KOPT-K1 (cell line): ENCODE measurements at regions not wholly inside any gene's neighbourhood (a gene's known extent, or its start where the extent isn't known, plus 50 kb on each side); places are given as distances from the start of the nearest gene placed in this dataset.

Experiments
- H3K27ac ChIP-seq: fragments of 200-600 bp; sonication (generic); 2 replicates; pipeline ENCODE4 v1.5.1; 2016; ENCODE audit warnings: antibody characterized with exemption, mild to moderate bottlenecking, low read depth, low read length; ENCODE audit not compliant: poor library complexity, severe bottlenecking
- H3K36me3 ChIP-seq: fragments of 200-600 bp; sonication (generic); 2 replicates; pipeline ENCODE4 v1.5.1; 2017; ENCODE audit warnings: antibody characterized with exemption, mild to moderate bottlenecking, low read length, moderate library complexity; ENCODE audit not compliant: insufficient read depth
- H3K9me3 ChIP-seq: fragments of 200-600 bp; sonication (generic); 2 replicates; pipeline ENCODE4 v1.5.1; 2017; ENCODE audit warnings: antibody characterized with exemption, low read length, mild to moderate bottlenecking; ENCODE audit not compliant: insufficient read depth, poor library complexity, severe bottlenecking

DNA sequence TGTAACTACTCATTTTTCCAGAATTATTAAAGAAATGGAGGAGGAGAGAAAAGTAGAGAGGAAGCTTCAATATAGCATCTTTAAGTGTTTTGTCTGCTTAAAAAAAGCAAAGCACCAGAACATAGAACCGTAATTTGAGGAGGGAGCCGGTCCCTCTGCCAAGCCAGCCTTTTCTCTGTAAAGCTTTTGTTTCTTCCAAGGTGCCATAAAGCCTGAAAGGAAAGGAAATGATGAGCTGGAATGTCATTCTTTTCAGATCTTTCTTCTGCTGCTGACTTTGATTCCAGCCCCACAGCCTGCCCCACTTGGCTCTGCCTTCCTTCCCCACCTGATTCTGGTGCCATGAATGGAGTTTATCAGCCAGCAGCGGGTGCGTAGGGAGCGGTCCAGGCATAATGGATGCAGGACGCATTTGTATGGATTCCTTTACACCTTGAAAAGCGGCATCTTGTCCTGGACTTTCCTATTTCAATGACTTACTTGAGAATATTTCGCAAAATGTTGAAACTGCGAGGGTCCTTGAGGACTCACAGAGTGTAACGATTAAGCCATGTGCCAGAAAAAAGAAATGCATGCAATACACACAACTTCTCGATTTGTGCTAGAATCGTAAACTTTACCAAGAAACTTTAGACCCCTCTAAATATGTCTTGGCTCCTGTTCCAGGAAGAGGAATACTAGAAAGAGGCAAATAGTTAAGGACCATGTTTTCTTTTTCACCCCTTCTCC lies 569.5 kb upstream of the MGMT start:
- Histone ChIP-seq H3K36me3 (no peaks in the 10 kb centered on the region), H3K9me3 (peaks cover 22% of the 10 kb centered on the region), H3K27ac (no peak overlapping the region)

DNA sequence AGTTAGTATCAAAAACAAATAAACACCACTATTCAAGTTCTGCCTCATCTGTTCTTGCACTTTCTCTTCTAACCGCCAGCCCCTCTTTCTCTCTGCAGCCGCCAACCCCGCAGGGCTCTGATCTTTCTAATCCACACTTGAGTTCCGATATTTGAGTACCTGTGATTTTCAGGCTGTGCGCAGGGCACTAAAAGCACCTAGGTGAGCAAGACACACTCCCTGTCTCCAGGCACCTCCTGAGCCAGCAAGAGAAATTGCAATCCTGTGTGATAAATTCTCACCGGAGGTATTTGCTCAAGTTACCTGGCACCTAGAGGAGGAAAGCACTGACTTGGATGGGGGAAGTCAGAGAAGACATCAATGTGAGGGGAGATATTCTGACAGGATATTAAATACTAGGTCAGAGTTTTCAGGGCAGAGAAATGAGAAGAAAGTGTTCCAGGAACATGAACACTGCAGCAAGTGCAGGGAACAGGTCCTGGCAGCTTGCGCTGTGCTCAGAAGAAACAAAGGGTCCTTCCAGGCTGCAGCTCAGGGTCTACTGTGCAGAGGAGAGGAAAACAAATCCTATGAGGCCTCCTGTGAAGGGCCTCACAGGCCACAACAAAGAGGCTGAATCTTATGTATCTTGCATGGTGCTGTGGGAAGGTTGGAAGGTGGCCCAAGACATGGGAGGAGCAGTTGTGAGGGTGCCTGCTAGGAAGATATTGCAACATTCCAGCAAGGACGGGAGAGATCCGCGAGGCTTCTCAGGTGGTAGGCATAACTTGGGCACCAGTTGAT lies 568.7 kb upstream of the MGMT start:
- Histone ChIP-seq H3K9me3 (peaks cover 27% of the 10 kb centered on the region), H3K36me3 (no peaks in the 10 kb centered on the region), H3K27ac (no peak overlapping the region)

- Histone ChIP-seq H3K27ac (no peak overlapping the region), H3K9me3 (peaks cover 31% of the 10 kb centered on the region), H3K36me3 (no peaks in the 10 kb centered on the region)
These were observed 568.2 kb upstream of the MGMT start for GRCh38 chr10:128898916-128899195.

- H3K27ac ChIP-seq = no peak overlapping the region
- H3K9me3 ChIP-seq = peaks cover 31% of the 10 kb centered on the region
- H3K36me3 ChIP-seq = no peaks in the 10 kb centered on the region
These were observed 566.6 kb upstream of the MGMT start for GRCh38 chr10:128900456-128900855.

DNA sequence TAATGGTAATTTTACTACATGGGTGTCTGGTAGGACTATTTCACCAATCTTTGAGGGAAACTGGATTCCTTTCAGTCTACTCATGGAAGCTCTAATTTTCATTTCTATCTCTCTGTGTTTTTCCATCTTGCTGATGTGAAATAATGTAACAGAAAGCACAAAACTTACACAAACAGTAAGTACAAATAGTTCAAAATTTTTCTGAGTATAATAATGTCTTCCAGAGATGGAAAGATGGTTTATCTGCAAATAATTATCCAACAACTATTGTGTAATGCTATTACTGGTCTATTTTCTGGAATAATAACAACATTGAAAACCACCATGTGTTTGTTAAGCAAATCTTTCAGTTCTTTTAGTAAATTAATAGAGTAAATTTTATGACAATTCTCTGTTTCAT lies 565.8 kb upstream of the MGMT start:
- Histone ChIP-seq H3K9me3 (peaks cover 31% of the 10 kb centered on the region), H3K36me3 (no peaks in the 10 kb centered on the region), H3K27ac (peak overlapping the region; percentile 75)

DNA sequence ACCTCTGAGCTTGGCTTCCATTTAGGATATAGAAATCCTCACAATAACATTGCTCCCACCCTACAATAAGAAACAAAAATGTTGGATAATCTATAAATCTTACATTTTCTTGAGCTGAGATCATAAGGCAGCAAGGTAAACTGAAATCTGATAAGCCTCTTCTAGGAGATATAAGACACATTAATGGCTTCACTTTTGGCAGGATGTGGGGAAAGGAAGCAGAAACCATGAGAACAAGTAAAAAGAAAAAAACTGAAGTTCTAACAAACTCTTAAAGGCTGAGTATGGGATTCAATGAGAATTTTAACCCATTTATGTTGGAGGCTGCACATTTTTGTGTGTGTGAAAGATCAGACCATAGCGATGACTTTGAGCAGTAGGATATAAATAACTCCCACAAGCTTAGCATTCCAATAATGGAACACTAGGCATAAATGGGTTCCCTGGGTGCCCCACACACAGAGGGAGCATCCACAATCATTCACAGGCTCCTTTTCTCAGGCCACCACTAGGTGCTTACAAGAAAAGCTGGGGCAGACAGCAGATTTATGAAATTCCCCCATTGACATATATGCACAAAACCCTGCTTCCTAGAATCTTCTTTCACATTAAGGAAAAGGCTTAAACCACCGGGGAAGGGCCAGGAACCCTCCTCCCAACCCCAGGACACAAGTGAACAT lies 564.9 kb upstream of the MGMT start:
- Histone ChIP-seq H3K36me3 (no peaks in the 10 kb centered on the region), H3K9me3 (peaks cover 31% of the 10 kb centered on the region), H3K27ac (peak overlapping the region; percentile 75)

DNA sequence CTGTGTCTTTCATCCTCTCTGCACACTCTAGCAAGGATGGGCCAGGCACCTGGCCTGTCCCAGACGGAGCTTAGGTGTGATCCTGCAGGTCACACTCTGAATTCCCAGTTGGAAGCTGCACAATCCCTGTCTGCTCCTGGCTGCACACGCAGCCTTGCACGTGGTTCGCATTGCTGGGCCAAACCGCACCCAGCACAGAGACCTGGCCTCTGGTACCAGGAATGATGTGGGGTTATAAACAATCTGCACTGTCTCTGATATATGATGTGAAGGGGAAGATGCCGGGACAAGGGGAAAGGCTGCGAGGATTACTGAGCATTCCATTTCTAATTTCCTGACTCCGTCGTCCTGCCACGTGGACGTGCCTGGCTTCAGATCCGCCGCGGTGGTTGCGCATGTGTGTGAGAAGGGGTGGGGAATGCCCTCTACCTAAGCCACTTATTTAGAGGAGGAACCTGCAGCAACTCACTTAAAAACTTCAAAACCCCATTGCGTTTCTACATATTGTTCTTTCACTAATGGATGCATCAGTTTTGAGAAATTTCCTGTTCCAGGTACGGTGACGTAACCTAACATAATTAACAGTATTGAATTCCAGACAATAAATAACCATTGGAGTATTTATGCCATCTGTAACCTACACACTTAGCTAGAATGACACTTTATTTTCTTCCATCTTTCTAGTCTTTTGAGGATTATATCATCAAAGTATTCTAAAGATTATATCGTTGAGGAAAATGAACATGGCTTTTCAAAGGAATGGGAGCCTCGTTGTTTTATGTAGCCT lies 559.7 kb upstream of the MGMT start:
- Histone ChIP-seq H3K27ac (peak overlapping the region; percentile 56), H3K36me3 (no peaks in the 10 kb centered on the region), H3K9me3 (peaks cover 17% of the 10 kb centered on the region)

GRCh38 chr10:128908099-128908498 lies 558.9 kb upstream of the MGMT start:
- Histone ChIP-seq H3K27ac (peak overlapping the region; percentile 56), H3K9me3 (peaks cover 15% of the 10 kb centered on the region), H3K36me3 (no peaks in the 10 kb centered on the region)

- H3K27ac ChIP-seq = peak overlapping the region; percentile 56
These were observed 558.5 kb upstream of the MGMT start for GRCh38 chr10:128908499-128908898.

DNA sequence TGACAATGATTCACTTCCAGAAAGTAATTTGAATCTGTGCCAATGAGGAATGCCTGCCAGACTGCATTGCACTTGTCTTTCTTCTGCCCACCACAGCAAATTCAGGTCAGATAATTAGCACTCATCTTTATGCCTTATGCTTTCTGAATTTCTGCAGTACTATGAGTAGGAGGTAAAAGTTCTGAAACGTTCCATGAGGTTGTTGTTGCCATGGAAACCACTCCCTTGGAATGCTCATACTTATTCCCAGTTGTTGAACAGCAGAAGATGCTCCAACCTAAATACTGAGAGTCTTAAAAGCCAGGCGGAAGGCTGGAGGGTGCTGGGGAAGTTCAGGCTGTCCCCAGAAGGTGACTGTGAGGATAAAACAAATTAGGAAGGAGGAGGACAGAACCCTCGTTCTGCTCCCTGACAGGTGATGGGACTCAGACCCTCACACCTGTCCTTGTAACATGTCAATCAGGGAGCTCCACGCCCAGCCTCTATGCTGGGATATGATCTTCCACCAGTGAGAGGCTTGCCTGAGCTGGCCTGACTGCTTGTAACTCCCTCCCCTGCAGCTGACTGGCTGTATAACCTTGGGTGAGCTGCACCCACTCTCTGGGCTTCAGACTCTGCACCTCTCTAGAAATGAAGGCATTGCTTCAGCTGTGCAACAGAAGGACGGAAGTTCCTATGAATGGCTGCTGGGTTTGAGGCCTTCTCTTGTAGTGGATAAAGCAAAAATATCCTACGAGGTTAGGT lies 554.3 kb upstream of the MGMT start:
- H3K9me3 ChIP-seq = peaks cover 8% of the 10 kb centered on the region
- H3K36me3 ChIP-seq = no peaks in the 10 kb centered on the region
- H3K27ac ChIP-seq = peak overlapping the region; percentile 3

More at GRCh38 chr10:128908499-128908898, 558.5 kb upstream of the MGMT start:
- Histone ChIP-seq H3K9me3 (peaks cover 11% of the 10 kb centered on the region), H3K36me3 (no peaks in the 10 kb centered on the region)

DNA sequence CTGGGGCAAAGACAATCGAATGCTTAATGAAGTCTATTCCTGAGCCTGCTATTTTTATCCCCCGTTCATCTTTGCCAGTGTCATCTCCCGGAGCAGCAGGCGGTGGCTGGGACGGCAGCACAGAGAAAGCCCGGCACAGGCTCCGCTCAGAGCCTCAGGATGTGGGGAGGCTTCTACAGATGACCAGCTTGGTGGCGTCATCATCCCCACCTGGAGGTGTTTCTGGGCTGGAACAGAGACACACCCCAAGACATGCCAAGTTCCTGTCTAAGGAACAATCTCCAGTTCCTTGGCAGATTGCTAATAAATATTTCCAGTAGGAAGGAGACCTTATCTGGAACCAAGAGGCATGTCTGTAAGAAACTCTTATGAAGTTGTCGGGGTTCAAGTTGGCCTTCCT lies 552.4 kb upstream of the MGMT start:
- Histone ChIP-seq H3K9me3 (peaks cover 8% of the 10 kb centered on the region), H3K27ac (no peak overlapping the region), H3K36me3 (no peaks in the 10 kb centered on the region)

DNA sequence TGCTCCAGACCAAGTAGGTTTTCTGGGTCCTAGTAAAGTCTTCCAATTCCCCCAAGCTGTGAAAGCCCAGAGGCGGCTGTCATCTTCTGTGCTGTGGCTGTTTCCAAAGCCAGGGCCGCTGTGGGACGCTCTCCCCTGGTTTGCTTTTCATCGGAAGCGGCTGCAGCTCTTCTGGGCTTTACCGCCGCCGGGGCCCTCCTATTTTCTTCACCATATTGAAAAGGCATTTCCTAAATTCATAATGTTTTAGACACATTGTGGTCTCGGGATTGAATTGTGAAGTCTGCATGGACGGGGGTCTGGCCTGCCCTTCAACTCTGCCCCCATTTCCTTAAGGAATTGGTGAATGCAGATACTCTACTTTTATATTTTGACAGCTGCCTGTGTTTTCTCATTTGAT lies 551.4 kb upstream of the MGMT start:
- H3K27ac ChIP-seq = no peak overlapping the region
- H3K36me3 ChIP-seq = no peaks in the 10 kb centered on the region
- peaks cover 2% of the 10 kb centered on the region for H3K9me3 ChIP-seq

GRCh38 chr10:128916383-128916782 lies 550.7 kb upstream of the MGMT start:
- H3K27ac ChIP-seq = no peak overlapping the region

DNA sequence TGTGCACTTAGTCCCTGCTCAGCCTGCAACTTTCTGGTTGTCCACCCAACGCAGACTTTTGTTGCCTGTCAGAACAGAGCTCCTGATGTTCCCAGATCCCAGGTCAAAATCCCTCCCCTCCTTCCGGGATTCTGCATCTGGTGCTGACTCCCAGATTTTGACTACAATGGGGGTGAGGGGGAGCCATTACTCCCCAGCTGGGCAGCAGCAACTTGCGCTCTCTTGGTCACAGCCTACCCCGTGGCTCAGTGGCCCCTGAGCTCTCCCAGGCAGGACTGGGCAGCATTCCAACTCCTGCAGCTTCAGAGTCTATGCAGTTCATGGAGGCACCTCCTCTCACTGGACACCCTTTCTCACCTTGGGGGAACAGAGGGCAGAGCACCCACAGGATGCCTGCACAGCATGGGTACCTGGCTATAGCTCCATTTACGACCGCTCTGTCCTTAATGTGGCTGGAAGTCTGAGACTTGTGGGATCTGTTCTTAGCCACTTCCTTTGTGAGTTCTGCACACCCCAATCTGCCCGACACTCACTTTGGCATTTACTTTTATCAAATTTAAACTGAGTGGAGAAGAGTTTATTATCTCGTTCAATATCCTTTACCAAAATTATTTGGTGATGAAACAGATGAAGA lies 545.5 kb upstream of the MGMT start:
- Histone ChIP-seq H3K9me3 (no peaks in the 10 kb centered on the region), H3K27ac (no peak overlapping the region), H3K36me3 (no peaks in the 10 kb centered on the region)

More at GRCh38 chr10:128916383-128916782, 550.7 kb upstream of the MGMT start:
- no peaks in the 10 kb centered on the region for H3K9me3 ChIP-seq
- no peaks in the 10 kb centered on the region for H3K36me3 ChIP-seq
